Fibroblast of upper back skin (primary cell): ENCODE measurements at regions not wholly inside any gene's neighbourhood (a gene's known extent, or its start where the extent isn't known, plus 50 kb on each side); places are given as distances from the start of the nearest gene placed in this dataset.

Experiments
- DNase-seq: peaks from one replicate; pipeline ENCODE4 v3.0.0-alpha.2; 2013

DNA sequence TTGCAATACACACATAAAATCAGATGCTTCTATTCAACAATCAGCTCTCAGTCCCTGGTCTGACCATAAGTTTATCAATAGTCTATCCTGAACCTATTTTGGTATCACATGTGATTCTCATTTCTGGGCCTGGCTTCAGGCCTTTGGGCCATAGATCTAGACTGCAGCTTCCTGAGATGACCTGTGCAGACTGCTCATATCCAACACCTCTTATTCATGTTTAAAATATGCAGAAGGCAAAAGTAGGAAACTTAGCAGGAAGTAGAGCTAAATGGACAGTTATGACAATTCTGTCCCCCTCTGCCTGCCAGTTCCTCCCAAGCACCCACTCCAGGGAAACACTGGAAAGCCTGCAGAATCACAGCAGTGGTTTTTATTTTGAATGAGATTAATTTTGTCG is 53.3 kb downstream of the C7orf25 start:
- DNase-seq = peak; percentile 58

DNA sequence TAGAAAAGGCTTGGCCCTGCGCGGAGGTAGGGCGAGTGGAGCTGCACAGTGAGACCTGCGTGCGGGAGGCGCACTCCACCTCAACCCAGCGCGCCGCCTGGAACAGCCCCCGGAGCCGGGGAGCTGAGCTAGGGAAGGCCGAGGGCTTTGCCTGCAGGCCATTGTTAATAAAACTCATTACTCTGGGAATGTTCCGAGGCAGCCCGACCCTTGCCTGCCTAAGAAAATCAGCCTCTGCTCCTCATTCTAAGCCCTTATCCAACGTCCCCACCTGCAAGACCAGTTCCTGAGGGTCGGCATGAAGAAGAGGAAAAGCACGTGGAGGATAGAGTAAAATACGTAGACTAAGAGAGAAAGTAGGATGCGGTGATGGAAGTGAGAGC is 55.3 kb downstream of the C7orf25 start:
- DNase-seq = no peak

DNA sequence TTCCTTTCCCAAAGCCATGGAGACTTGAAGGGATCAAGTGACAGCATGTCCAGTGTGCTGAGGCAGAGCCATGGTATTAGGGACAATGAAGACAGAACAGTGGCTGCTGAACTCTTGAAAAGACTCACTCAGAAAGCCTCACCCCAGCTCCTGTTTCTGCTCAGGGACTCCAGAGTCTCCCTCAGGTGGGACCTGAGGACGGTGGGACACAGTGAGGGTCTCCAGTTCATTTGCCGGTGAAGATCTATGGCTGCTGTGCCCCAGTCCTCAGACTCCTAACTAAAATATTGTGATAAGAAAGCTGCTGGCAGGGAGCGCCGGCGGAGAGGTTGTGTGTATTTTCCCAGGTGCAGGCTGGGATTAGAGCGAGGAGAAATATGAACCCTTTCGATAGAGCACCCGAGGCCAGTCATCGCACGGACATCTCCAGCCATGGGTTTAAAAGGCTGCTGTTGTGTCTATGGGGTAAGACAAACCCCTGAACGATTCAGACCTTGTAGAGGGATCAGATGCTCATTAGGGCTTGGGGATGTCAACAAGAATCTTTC is 57.2 kb downstream of the C7orf25 start:
- DNase-seq = no peak

GRCh38 chr7:42852531-42852930 is 59.3 kb downstream of the C7orf25 start:
- DNase-seq = no peak

GRCh38 chr7:42843205-42843800 is 68.6 kb downstream of the C7orf25 start:
- peak; percentile 58 for DNase-seq

GRCh38 chr7:42834676-42835075 is 77.2 kb downstream of the C7orf25 start:
- DNase-seq = no peak

DNA sequence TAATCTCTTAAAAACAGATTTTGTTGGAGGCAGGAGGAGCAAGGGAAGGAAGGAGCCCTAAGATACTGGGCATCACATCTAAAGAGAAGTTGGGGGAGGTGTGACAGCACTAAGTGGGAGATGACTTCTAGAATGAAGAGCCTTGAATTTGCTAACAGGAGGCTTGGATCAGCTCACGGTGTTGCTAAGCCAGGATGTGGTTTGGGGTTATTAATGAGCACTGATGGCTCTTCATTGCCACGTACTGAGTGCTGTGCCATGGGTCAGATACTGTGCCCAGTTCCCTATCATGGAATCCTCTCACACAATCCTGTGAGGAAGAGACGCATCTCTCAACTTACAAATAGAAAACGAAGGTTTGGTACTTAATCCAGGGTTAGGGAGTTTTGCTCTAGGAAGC is 78.5 kb downstream of the C7orf25 start:
- no peak for DNase-seq

DNA sequence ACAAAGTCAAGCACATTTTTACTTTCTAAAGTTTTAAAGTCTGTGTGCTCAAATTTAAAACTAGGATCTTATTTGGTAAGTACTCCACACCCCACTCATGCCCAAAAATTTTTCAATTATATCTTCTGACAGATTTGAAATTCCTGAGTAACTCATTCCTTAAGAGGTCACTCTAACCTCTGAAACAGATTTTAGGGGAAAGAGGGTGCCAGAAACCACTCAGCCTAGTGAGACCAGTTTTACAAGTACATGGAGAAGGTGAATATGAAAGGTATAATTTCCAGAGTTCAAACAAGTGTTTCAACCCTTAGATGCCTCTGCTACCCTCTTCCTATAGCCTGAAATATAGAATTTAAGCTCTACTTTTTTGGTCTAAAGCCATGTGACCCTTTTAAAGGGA is 79.2 kb downstream of the C7orf25 start:
- peak; percentile 19 for DNase-seq

GRCh38 chr7:42831718-42832522 is 80.0 kb downstream of the C7orf25 start:
- DNase-seq = peak; percentile 61

GRCh38 chr7:42831006-42831717 is 80.7 kb downstream of the C7orf25 start:
- DNase-seq = peak; percentile 12

- DNase-seq = no peak
Observed at GRCh38 chr7:42812779-42813178, 99.1 kb downstream of the C7orf25 start.

DNA sequence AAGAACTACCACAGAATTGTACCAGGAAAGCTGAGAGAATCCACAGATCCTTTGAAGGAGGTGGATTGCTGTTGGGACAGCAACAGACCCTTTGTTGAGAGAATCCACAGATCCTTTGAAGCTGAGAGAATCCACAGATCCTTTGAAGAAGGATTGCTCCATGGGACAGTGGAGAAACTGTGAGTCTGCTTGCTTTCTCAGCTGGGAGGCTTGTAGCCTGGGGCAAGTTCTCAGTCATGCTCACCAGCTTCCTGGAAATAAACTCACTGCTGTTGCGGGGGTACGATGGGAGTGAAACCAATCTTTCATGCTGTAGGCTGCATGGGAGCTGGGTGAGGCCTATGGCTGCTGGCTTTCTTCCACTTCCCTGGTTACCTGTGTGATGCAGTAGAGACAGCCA is 106.3 kb downstream of the C7orf25 start:
- no peak for DNase-seq

GRCh38 chr7:42794673-42795072 is 117.2 kb downstream of the C7orf25 start:
- DNase-seq = no peak

- no peak for DNase-seq
Observed at GRCh38 chr7:42792841-42793240, 119.0 kb downstream of the C7orf25 start.

DNA sequence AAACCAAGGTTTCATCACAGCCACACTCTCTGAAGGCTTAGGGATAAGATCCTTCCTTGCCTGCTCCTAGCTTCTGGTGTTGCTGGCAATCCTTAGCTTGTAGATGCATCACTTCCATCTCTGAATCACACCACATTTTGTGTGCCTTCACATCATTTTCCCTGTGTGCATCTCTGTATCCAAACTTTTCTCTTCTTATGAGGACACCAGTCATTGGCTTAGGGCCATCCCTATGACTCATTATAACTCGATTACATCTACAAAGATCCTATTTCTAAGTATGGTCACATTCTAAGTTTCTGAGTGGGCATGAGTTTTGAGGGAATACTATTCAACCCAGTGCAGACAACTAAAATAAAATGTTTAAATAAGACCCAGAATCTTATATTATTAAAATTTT is 121.7 kb downstream of the C7orf25 start:
- DNase-seq = peak; percentile 49

GRCh38 chr7:42774436-42774835 is 137.4 kb downstream of the C7orf25 start:
- DNase-seq = no peak

GRCh38 chr7:42770114-42770513 is 141.8 kb downstream of the C7orf25 start:
- DNase-seq = peak; percentile 39

DNA sequence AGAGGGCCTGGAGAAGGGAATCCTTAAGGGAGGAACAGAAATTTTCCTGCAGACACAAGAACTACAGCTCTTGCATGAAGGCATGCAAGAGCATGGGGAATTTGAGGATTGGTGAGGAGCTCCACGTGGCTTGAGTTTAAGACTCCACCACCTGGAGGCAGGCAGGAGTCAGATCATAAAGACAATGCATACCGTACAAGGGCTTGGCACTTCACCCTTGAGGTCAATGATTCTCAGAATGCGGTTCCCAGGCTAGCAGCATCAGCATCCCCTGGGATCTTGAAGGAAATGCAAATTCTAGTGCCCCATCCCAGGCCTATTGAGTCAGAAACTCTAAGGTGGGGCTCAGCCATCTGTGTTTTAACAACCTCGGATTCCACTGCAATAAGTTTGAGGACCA is 143.8 kb downstream of the C7orf25 start:
- no peak for DNase-seq

DNA sequence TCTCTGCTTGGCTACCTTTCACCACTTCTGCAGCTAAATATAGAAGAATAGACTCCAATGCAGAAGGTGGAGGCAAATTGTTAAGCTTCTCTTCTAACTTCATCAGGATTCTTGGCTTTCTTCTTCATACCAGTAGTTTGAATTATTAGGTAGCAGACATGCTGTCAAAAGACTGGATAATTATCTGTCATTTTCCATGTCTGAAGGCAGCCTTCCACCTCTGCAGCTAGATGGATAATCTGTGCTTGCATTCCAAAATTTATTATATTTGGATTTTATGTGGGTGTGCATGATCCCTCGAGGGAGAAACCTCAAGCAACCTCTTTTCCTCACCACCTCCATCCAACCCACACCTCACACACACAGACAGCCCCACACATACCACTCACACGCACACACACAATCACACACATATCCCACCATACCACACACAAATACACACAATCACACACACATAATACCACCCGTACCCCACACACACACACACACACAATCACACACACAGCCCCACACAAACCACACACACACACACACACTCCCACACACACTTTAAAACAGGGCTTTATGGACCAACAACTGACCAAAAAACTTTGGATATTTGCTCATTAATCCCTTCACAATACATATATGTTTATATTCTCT is 145.0 kb downstream of the C7orf25 start:
- DNase-seq = peak; percentile 60

DNA sequence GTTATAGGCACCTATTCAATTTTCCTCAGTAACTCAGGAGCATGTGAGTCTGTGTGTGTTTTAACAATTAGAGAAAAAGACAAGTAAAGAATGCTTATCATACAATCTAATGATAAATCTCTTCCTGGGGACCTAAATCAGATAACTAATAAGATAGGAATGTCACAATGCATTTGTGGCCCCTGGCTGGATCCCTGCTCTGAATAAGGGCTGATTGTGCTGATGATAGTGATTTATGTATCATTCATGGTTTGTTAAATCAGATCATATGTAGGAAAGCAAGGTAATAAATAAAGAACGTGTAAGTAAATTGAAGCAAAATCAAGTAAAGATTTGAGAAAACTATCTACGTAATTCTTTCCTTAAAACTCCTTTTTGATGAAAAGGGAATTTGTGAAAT is 145.9 kb downstream of the C7orf25 start:
- DNase-seq = peak; percentile 74

- no peak for DNase-seq
Observed at GRCh38 chr7:42763137-42763551, 148.7 kb downstream of the C7orf25 start.

DNA sequence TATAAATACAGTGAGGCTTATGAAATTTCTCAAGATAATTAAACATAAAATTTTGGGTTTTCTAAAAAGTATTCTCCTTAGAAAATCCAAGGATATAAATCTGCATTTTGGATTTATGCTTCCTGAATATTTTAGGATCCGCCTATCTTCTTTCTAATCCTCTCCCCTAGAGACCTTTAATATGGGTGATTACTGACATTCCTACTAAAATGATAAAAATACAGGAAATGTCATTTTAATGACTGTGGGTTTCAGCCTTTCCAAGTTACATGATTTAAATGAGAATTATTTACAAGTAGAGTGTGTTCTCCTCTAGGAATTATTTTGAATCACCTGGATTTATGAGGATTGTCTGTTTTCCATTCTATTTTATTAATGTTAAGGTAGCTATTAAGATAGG is 150.4 kb downstream of the C7orf25 start:
- DNase-seq = no peak

- DNase-seq = no peak
Observed at GRCh38 chr7:42758124-42758523, 153.7 kb downstream of the C7orf25 start.
